GM12891 (cell line): ENCODE measurements at regions not wholly inside any gene's neighbourhood (a gene's known extent, or its start where the extent isn't known, plus 50 kb on each side); places are given as distances from the start of the nearest gene placed in this dataset.
"Not testable (repeated sequence)": the region's sequence is repeated elsewhere in the genome, so short reads cannot be mapped to it uniquely, and the experiment has no call there.

Source experiments
- DNase-seq: peaks from one replicate; pipeline ENCODE4 v3.0.0; 2011; ENCODE audit warnings: low spot score; ENCODE audit not compliant: insufficient read length
- FAIRE-seq: peaks from 2 replicates; lab custom pipeline; 2011; peaks lifted over from hg19 to GRCh38; lab: Jason Lieb, UNC
- PAX5 ChIP-seq: IDR thresholded peaks from 2 replicates; pipeline ENCODE4 v1.6.1; 2011; ENCODE audit warnings: low read length, moderate library complexity, mild to moderate bottlenecking; ENCODE audit not compliant: insufficient read depth, severe bottlenecking
- POLR2A ChIP-seq: IDR thresholded peaks from 2 replicates; pipeline ENCODE4 v1.6.1; 2011; ENCODE audit warnings: low read depth, low read length, control low read depth
- POLR2AphosphoS5 ChIP-seq: IDR thresholded peaks from 2 replicates; pipeline ENCODE4 v1.6.1; 2011; ENCODE audit warnings: low read depth, low read length, control low read depth
- POU2F2 ChIP-seq: IDR thresholded peaks from 2 replicates; pipeline ENCODE4 v1.6.1; 2011; ENCODE audit warnings: low read depth, mild to moderate bottlenecking, control low read depth, low read length, moderate library complexity
- SPI1 ChIP-seq: IDR thresholded peaks from 2 replicates; pipeline ENCODE4 v1.6.1; 2011; ENCODE audit warnings: low read depth, low read length, control low read depth
- TAF1 ChIP-seq: IDR thresholded peaks from 2 replicates; pipeline ENCODE4 v1.6.1; 2011; ENCODE audit warnings: low read depth, low read length, control low read depth

- no peak for FAIRE-seq
Observed at GRCh38 chr10:22801785-22802184, 87.4 kb upstream of the PIP4K2A start.

GRCh38 chr10:22797796-22798195, 83.4 kb upstream of the PIP4K2A start:
- DNase-seq, FAIRE-seq: not testable (repeated sequence)

More at GRCh38 chr10:22801785-22802184, 87.4 kb upstream of the PIP4K2A start:
- no peak for DNase-seq
- no peak for TF ChIP-seq TAF1
- TF ChIP-seq POLR2A: no peak
- no peak for TF ChIP-seq PAX5
- no peak for TF ChIP-seq POU2F2
- TF ChIP-seq SPI1: no peak

- FAIRE-seq: no peak
Observed at GRCh38 chr10:22795546-22795945, 81.2 kb upstream of the PIP4K2A start.

GRCh38 chr10:22792161-22792560, 77.8 kb upstream of the PIP4K2A start:
- no peak for FAIRE-seq
- TF ChIP-seq PAX5 (no peak), POLR2A (no peak), TAF1 (no peak), POLR2AphosphoS5 (no peak), SPI1 (no peak), POU2F2 (no peak)
- DNase-seq: no peak

More at GRCh38 chr10:22795546-22795945, 81.2 kb upstream of the PIP4K2A start:
- TF ChIP-seq PAX5 (no peak), TAF1 (no peak), POU2F2 (no peak)
- DNase-seq: no peak

- TF ChIP-seq POU2F2: no peak
- FAIRE-seq: no peak
Observed at GRCh38 chr10:22791665-22792064, 77.3 kb upstream of the PIP4K2A start.

GRCh38 chr10:22784668-22785067, 70.3 kb upstream of the PIP4K2A start:
- FAIRE-seq (no peak), DNase-seq (no peak)
- TF ChIP-seq POU2F2: no peak
- TF ChIP-seq TAF1: no peak
- TF ChIP-seq POLR2A: no peak
- TF ChIP-seq POLR2AphosphoS5: no peak
- TF ChIP-seq PAX5: no peak

More at GRCh38 chr10:22791665-22792064, 77.3 kb upstream of the PIP4K2A start:
- DNase-seq: no peak

GRCh38 chr10:22783807-22784206, 69.4 kb upstream of the PIP4K2A start:
- DNase-seq: no peak
- TF ChIP-seq POLR2A (no peak), TAF1 (no peak), SPI1 (no peak), PAX5 (no peak), POU2F2 (no peak), POLR2AphosphoS5 (no peak)
- no peak for FAIRE-seq

- TF ChIP-seq SPI1: no peak
- TF ChIP-seq POU2F2: no peak
- no peak for TF ChIP-seq PAX5
- no peak for TF ChIP-seq TAF1
- TF ChIP-seq POLR2A: no peak
- TF ChIP-seq POLR2AphosphoS5: no peak
Observed at GRCh38 chr10:22780474-22780885, 66.1 kb upstream of the PIP4K2A start.

GRCh38 chr10:22779331-22780019, 65.1 kb upstream of the PIP4K2A start:
- DNase-seq: no peak
- FAIRE-seq: peak; percentile 43
- TF ChIP-seq PAX5: no peak
- TF ChIP-seq POLR2A: no peak
- TF ChIP-seq POLR2AphosphoS5: no peak
- no peak for TF ChIP-seq TAF1
- TF ChIP-seq POU2F2: no peak
- no peak for TF ChIP-seq SPI1

More at GRCh38 chr10:22780474-22780885, 66.1 kb upstream of the PIP4K2A start:
- DNase-seq (no peak), FAIRE-seq (no peak)

GRCh38 chr10:22774102-22774501, 59.7 kb upstream of the PIP4K2A start:
- DNase-seq (no peak), FAIRE-seq (no peak)

GRCh38 chr10:22771631-22772030, 57.3 kb upstream of the PIP4K2A start:
- DNase-seq, FAIRE-seq: not testable (repeated sequence)

More at GRCh38 chr10:22774102-22774501, 59.7 kb upstream of the PIP4K2A start:
- TF ChIP-seq TAF1: no peak
- TF ChIP-seq SPI1: no peak
- no peak for TF ChIP-seq POLR2A
- no peak for TF ChIP-seq PAX5
- TF ChIP-seq POU2F2: no peak
- no peak for TF ChIP-seq POLR2AphosphoS5
